Endodermal cell (in vitro differentiated cells): ENCODE measurements at regions not wholly inside any gene's neighbourhood (a gene's known extent, or its start where the extent isn't known, plus 50 kb on each side); places are given as distances from the start of the nearest gene placed in this dataset.

ENCODE experiments used
- DNase-seq: peaks from one replicate; pipeline ENCODE4 v3.0.0-alpha.2; 2017
- H3K27ac ChIP-seq: 2 replicates; pipeline ENCODE4 v1.5.1; 2013; ENCODE audit warnings: mild to moderate bottlenecking, low read depth, low read length, moderate library complexity
- H3K27me3 ChIP-seq: 2 replicates; pipeline ENCODE4 v1.6.1; 2013; ENCODE audit warnings: mild to moderate bottlenecking, low read length, moderate library complexity; ENCODE audit not compliant: insufficient read depth, control insufficient read depth, poor library complexity, severe bottlenecking
- H3K36me3 ChIP-seq: 2 replicates; pipeline ENCODE4 v1.7.0; 2013; ENCODE audit warnings: mild to moderate bottlenecking, low read length, moderate library complexity; ENCODE audit not compliant: control insufficient read depth, insufficient read depth
- H3K4me1 ChIP-seq: one replicate; pipeline ENCODE4 v1.7.0; 2013; ENCODE audit warnings: low read length; ENCODE audit not compliant: control insufficient read depth, insufficient read depth
- H3K4me3 ChIP-seq: 2 replicates; pipeline ENCODE4 v1.5.1; 2013; ENCODE audit warnings: mild to moderate bottlenecking, low read length, moderate library complexity
- H3K9ac ChIP-seq: 2 replicates; pipeline ENCODE4 v1.6.1; 2013; ENCODE audit warnings: mild to moderate bottlenecking, low read length, moderate library complexity; ENCODE audit not compliant: poor library complexity, severe bottlenecking; ENCODE audit errors: extremely low read depth
- H3K9me3 ChIP-seq: 2 replicates; pipeline ENCODE4 v1.6.1; 2013; ENCODE audit warnings: mild to moderate bottlenecking, low read length, moderate library complexity; ENCODE audit not compliant: control insufficient read depth
- H3K27ac Mint-ChIP-seq: 2 replicates; pipeline ENCODE4 v1.8.0; 2020; ENCODE audit warnings: mixed read lengths
- H3K27me3 Mint-ChIP-seq: 2 replicates; pipeline ENCODE4 v1.8.0; 2021; ENCODE audit warnings: mild to moderate bottlenecking, mixed read lengths; ENCODE audit not compliant: insufficient read depth
- H3K36me3 Mint-ChIP-seq: 2 replicates; pipeline ENCODE4 v1.8.0; 2020; ENCODE audit warnings: low read depth, mixed read lengths
- H3K4me1 Mint-ChIP-seq: 2 replicates; pipeline ENCODE4 v1.8.0; 2020; ENCODE audit warnings: mixed read lengths
- H3K4me3 Mint-ChIP-seq: 2 replicates; pipeline ENCODE4 v1.8.0; 2020; ENCODE audit warnings: mild to moderate bottlenecking, moderate library complexity, mixed read lengths
- H3K9me3 Mint-ChIP-seq: 2 replicates; pipeline ENCODE4 v1.8.0; 2020; ENCODE audit warnings: mild to moderate bottlenecking, mixed read lengths
- WGBS, 2 experiments: methylation state at CpG; one replicate each; pipeline versions ENCODE4 v1.1.5 to v1.1.7; 2013; ENCODE audit warnings: missing lambda C conversion rate in 2 of 2, mixed read lengths in 1 of 2; ENCODE audit not compliant: insufficient coverage in 1 of 2, insufficient read length in 1 of 2; 5-methylcytosine and 5-hydroxymethylcytosine counted together
- TF ChIP-seq, protein P1 (sequence below): fragments of 200-600 bp; sonication (generic); conservative IDR thresholded peaks from 2 replicates; pipeline ENCODE4 v1.5.0; 2021; ENCODE audit warnings: antibody characterized with exemption, mild to moderate bottlenecking

GRCh38 chr4:65167719-65168118 lies 502.6 kb downstream of the EPHA5 start:
- 91 to 100% methylated on average over 1 to 2 of the region's 3 CpGs for WGBS, 2 experiments
- Histone ChIP-seq H3K36me3 (no peaks in the 10 kb centered on the region), H3K4me1 (no peaks in the 10 kb centered on the region), H3K4me3 (no peak overlapping the region), H3K27ac (no peak overlapping the region), H3K9ac (no peak overlapping the region), H3K9me3 (no peaks in the 10 kb centered on the region), H3K27me3 (no peaks in the 10 kb centered on the region)
- TF ChIP-seq, protein P1, sequence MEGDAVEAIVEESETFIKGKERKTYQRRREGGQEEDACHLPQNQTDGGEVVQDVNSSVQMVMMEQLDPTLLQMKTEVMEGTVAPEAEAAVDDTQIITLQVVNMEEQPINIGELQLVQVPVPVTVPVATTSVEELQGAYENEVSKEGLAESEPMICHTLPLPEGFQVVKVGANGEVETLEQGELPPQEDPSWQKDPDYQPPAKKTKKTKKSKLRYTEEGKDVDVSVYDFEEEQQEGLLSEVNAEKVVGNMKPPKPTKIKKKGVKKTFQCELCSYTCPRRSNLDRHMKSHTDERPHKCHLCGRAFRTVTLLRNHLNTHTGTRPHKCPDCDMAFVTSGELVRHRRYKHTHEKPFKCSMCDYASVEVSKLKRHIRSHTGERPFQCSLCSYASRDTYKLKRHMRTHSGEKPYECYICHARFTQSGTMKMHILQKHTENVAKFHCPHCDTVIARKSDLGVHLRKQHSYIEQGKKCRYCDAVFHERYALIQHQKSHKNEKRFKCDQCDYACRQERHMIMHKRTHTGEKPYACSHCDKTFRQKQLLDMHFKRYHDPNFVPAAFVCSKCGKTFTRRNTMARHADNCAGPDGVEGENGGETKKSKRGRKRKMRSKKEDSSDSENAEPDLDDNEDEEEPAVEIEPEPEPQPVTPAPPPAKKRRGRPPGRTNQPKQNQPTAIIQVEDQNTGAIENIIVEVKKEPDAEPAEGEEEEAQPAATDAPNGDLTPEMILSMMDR, result no peak
- no peak for DNase-seq
- Mint-ChIP-seq H3K27me3 (no peaks in the 10 kb centered on the region), H3K27ac (no peak overlapping the region), H3K4me3 (no peak overlapping the region), H3K4me1 (no peaks in the 10 kb centered on the region), H3K36me3 (no peaks in the 10 kb centered on the region), H3K9me3 (no peaks in the 10 kb centered on the region)

- Histone ChIP-seq H3K27ac (no peak overlapping the region), H3K4me1 (no peaks in the 10 kb centered on the region), H3K9me3 (no peaks in the 10 kb centered on the region), H3K9ac (no peak overlapping the region), H3K27me3 (no peaks in the 10 kb centered on the region), H3K36me3 (no peaks in the 10 kb centered on the region), H3K4me3 (no peak overlapping the region)
- TF ChIP-seq, protein P1, result no peak
- Mint-ChIP-seq H3K27me3 (no peaks in the 10 kb centered on the region), H3K36me3 (no peaks in the 10 kb centered on the region), H3K27ac (no peak overlapping the region), H3K9me3 (peaks cover 4% of the 10 kb centered on the region), H3K4me3 (no peak overlapping the region), H3K4me1 (no peaks in the 10 kb centered on the region)
- DNase-seq, result no peak
These were observed 518.1 kb downstream of the EPHA5 start for GRCh38 chr4:65152205-65152604.

GRCh38 chr4:65139998-65140397 lies 530.3 kb downstream of the EPHA5 start:
- WGBS, 2 experiments, result 92% methylated on average over 1 of the region's 1 CpG; no CpG with 5 or more reads in 1 of the 2 experiments
- no peaks in the 10 kb centered on the region for H3K27me3 Mint-ChIP-seq
- no peak for DNase-seq
- H3K9me3 Mint-ChIP-seq, result peaks cover 30% of the 10 kb centered on the region
- no peak overlapping the region for H3K4me3 ChIP-seq
- no peak overlapping the region for H3K9ac ChIP-seq
- no peaks in the 10 kb centered on the region for H3K27me3 ChIP-seq
- H3K4me3 Mint-ChIP-seq, result no peak overlapping the region
- H3K27ac ChIP-seq, result no peak overlapping the region
- H3K4me1 ChIP-seq, result no peaks in the 10 kb centered on the region
- peaks cover 22% of the 10 kb centered on the region for H3K9me3 ChIP-seq
- TF ChIP-seq, protein P1, result no peak
- no peaks in the 10 kb centered on the region for H3K36me3 ChIP-seq
- H3K4me1 Mint-ChIP-seq, result no peaks in the 10 kb centered on the region
- no peaks in the 10 kb centered on the region for H3K36me3 Mint-ChIP-seq
- H3K27ac Mint-ChIP-seq, result no peak overlapping the region
